SK-N-MC (cell line): ENCODE measurements at regions not wholly inside any gene's neighbourhood (a gene's known extent, or its start where the extent isn't known, plus 50 kb on each side); places are given as distances from the start of the nearest gene placed in this dataset.
"Not testable (repeated sequence)": the region's sequence is repeated elsewhere in the genome, so short reads cannot be mapped to it uniquely, and the experiment has no call there.

ENCODE experiments used
- DNase-seq: peaks from one replicate; pipeline ENCODE4 v3.0.0-alpha.2; 2011; ENCODE audit warnings: low read depth, low spot score
- H3K27ac ChIP-seq: fragments of 200-600 bp; sonication (generic); 2 replicates; pipeline ENCODE4 v1.5.1; 2016; ENCODE audit warnings: mixed run types
- H3K36me3 ChIP-seq: fragments of 200-600 bp; sonication (generic); 2 replicates; pipeline ENCODE4 v1.6.1; 2017; ENCODE audit warnings: antibody characterized with exemption, low read length, mixed read lengths; ENCODE audit not compliant: insufficient read depth
- H3K4me3 ChIP-seq: fragments of 200-600 bp; sonication (generic); 2 replicates; pipeline ENCODE4 v1.5.1; 2016
- H3K9ac ChIP-seq: fragments of 200-600 bp; sonication (generic); 2 replicates; pipeline ENCODE4 v1.8.0; 2017; ENCODE audit warnings: mixed run types, mixed read lengths; ENCODE audit not compliant: insufficient read length
- H3K9me3 ChIP-seq: fragments of 200-600 bp; sonication (generic); 2 replicates; pipeline ENCODE4 v1.6.1; 2017; ENCODE audit warnings: low read depth, mild to moderate bottlenecking, antibody characterized with exemption, low read length, moderate library complexity, mixed read lengths
- EZH2 ChIP-seq: fragments of 200-600 bp; sonication (generic); IDR thresholded peaks from one replicate; pipeline ENCODE4 v1.6.1; 2017; ENCODE audit warnings: antibody characterized with exemption
- FOXP2 ChIP-seq: optimal IDR thresholded peaks from 2 replicates; pipeline ENCODE3; 2011; ENCODE audit warnings: mild to moderate bottlenecking, moderate library complexity; ENCODE audit not compliant: insufficient read depth; ENCODE audit errors: extremely low read length, control extremely low read depth
- POLR2AphosphoS5 ChIP-seq: IDR thresholded peaks from 2 replicates; pipeline ENCODE4 v1.6.1; 2012; ENCODE audit warnings: mild to moderate bottlenecking, low read depth, low read length, borderline replicate concordance

DNA sequence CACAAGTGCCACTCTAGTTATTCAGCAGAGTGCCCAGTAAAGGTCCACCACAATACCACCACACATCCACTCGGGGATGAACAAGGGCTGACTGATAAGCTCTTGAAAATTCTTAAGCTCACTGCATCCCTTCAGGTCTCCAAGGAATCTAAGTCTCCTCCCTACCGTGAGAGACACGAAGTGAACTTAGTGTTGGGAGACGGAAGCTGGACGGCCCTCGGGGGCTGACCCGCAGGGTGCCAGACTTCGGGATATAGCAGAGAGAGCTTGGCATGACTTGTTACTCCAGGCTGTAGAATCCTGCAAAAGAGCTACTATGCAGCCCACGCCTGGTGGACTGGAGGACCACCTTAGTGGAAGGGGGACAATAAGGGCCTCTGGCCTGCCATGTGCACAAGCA is 75.1 kb downstream of the LYZL1 start:
- not testable (repeated sequence) for DNase-seq, H3K9me3 ChIP-seq, H3K27ac ChIP-seq, H3K36me3 ChIP-seq, H3K9ac ChIP-seq, H3K4me3 ChIP-seq

GRCh38 chr10:29366206-29366605 is 77.3 kb downstream of the LYZL1 start:
- H3K9ac ChIP-seq, H3K9me3 ChIP-seq, DNase-seq, H3K4me3 ChIP-seq, H3K36me3 ChIP-seq, H3K27ac ChIP-seq: not testable (repeated sequence)

DNA sequence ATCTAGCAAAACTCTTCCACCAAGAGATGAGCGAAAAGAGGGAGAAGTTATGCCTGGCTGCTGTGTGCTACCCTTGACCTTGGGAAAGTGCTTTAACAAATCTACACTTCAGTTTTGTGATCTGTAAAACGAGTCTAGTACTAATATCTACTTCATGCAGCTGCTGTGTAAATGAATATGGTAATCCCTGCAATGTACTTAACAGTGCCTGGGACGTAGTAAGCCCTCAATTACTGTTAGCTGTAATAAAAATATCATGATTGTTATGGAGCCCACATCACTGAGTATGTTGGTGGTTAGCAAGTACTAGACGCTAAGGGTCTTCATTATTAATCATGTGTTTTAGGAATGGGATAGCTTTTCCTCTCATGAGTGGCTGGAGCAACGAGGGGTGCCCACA is 80.5 kb downstream of the LYZL1 start:
- Histone ChIP-seq H3K27ac (no peak overlapping the region), H3K9me3 (no peaks in the 10 kb centered on the region), H3K9ac (no peak overlapping the region), H3K36me3 (no peaks in the 10 kb centered on the region), H3K4me3 (no peak overlapping the region)
- no peak for DNase-seq
- TF ChIP-seq EZH2 (no peak), FOXP2 (no peak), POLR2AphosphoS5 (no peak)

DNA sequence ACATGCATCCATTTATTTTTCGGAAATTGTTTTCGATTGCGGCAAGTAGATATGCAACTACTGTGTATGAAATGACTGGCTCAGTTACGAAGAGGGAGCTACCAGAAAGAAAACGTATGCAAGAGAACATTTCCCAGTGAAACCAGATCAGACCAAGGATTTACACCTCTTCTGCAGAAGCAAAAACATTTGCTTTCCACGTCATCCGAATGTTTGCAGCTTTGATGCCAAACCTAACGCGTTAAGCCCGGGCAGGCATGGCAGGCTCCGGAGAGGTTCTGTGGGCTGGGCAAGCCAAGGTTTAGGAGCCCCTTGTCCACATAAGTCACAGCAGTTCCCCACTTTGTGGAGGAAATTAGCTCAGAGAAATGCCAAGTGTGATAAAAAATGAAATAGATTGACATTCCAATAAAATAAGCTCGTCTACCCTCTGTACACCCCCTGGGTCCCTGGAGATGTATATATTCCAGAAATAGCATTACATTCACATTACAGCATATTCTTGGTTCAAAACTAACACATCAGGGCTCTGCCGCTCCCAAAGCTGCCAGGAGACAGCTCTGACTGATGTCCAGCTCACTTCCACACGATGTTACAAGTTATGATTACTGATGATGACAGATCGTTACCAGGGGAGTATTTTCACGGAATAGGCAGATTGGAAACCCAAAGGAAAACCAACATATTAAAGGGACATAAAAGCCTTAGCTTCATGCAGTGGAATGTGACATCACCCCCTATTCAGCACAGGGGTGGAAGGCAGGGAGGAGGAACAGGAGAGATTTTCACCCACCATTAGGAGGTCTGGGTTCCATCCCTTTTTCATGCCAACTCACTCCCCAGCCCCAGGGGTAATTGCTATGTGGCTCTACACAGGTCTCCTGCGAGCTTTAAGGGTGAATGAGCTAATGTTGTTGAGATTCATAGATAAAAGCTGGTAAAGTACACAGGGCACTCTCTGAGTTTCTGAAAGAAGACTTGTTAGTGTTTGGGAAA is 81.5 kb downstream of the LYZL1 start:
- H3K4me3 ChIP-seq = no peak overlapping the region; the same call in 1 of the 2 replicates
- H3K27ac ChIP-seq = 0 out of 2 replicates have a peak overlapping the region, but pooled peaks have one; percentile 19
- no peak for DNase-seq
- H3K9me3 ChIP-seq = no peaks in the 10 kb centered on the region
- H3K36me3 ChIP-seq = no peaks in the 10 kb centered on the region
- H3K9ac ChIP-seq = peak overlapping the region; percentile 28
- TF ChIP-seq FOXP2 = no peak
- TF ChIP-seq EZH2 = no peak

GRCh38 chr10:29372920-29373319 is 84.0 kb downstream of the LYZL1 start:
- Histone ChIP-seq H3K36me3 (no peaks in the 10 kb centered on the region), H3K27ac (no peak overlapping the region), H3K9me3 (no peaks in the 10 kb centered on the region), H3K9ac (no peak overlapping the region), H3K4me3 (no peak overlapping the region)
- TF ChIP-seq EZH2 (no peak), FOXP2 (no peak), POLR2AphosphoS5 (no peak)
- no peak for DNase-seq

DNA sequence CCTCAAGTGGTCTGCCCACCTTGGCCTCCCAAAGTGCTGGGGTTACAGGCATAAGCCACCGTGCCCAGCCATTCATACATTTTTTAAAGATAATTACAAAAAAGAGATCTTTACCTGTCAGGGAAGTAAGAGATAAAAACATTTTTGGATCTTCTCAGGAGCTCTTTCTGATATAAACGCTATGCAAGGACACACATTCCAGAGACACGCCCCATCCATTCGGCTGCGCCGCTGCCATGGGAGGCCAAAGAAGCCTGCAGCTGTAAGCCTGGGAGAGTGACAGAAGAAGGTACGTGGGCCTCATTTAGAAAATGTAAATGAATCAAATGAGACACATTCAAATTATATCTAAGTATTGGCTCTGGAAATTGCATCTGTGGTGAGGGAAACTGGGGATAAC is 85.3 kb downstream of the LYZL1 start:
- DNase-seq = no peak
- TF ChIP-seq FOXP2 = no peak
- TF ChIP-seq POLR2AphosphoS5 = no peak
- TF ChIP-seq EZH2 = no peak
- no peaks in the 10 kb centered on the region for H3K9me3 ChIP-seq
- H3K9ac ChIP-seq = no peak overlapping the region
- H3K27ac ChIP-seq = no peak overlapping the region
- H3K36me3 ChIP-seq = no peaks in the 10 kb centered on the region
- no peak overlapping the region for H3K4me3 ChIP-seq

GRCh38 chr10:29375888-29376287 is 87.0 kb downstream of the LYZL1 start:
- H3K9me3 ChIP-seq = no peaks in the 10 kb centered on the region
- H3K9ac ChIP-seq = no peak overlapping the region
- TF ChIP-seq POLR2AphosphoS5 (no peak), FOXP2 (no peak), EZH2 (no peak)
- H3K4me3 ChIP-seq = no peak overlapping the region
- no peaks in the 10 kb centered on the region for H3K36me3 ChIP-seq
- no peak overlapping the region for H3K27ac ChIP-seq
- DNase-seq = no peak

DNA sequence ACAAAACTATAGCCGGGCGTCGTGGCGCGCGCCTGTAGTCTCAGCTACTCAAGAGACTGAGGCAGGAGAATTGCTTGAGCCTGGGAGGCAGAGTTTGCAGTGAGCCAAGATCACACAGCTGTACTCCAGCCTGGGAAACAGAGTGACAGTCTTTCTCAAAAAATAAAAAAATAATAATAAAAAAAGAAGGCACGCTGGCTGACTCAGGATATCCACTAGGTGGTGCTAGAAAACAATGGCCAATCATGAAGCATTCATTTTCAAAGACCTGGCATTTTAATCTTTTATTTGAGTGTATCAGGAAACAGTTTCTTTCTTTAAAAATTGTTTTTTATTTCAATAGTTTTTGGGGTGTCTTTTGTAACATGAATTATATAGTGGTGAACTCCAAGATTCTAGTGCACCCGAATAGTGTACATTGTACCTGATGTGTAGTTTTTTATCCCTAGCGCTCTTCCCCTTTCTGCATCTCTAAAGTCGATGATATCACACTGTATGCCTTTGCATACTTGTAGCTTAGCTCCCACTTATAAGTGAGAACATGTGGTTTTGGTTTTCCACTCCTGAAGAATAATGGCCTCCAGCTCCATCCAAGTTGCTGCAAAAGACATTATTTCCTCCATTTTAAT is 88.6 kb downstream of the LYZL1 start:
- Histone ChIP-seq H3K9me3 (no peaks in the 10 kb centered on the region), H3K36me3 (no peaks in the 10 kb centered on the region), H3K9ac (no peak overlapping the region), H3K27ac (no peak overlapping the region), H3K4me3 (no peak overlapping the region)
- no peak for DNase-seq
- TF ChIP-seq POLR2AphosphoS5 (no peak), EZH2 (no peak), FOXP2 (no peak)

- Histone ChIP-seq H3K9me3 (no peaks in the 10 kb centered on the region), H3K36me3 (no peaks in the 10 kb centered on the region), H3K4me3 (no peak overlapping the region), H3K27ac (peak overlapping the region; percentile 98; the same call in 1 of the 2 replicates), H3K9ac (no peak overlapping the region)
- DNase-seq = no peak
- TF ChIP-seq FOXP2 (no peak), POLR2AphosphoS5 (no peak), EZH2 (no peak)
Observed at GRCh38 chr10:29378106-29378505, 89.2 kb downstream of the LYZL1 start.
